Adrenal gland (tissue), 9 donors: ENCODE measurements at regions not wholly inside any gene's neighbourhood (a gene's known extent, or its start where the extent isn't known, plus 50 kb on each side); places are given as distances from the start of the nearest gene placed in this dataset.
"Not testable (repeated sequence)": the region's sequence is repeated elsewhere in the genome, so short reads cannot be mapped to it uniquely, and the experiment has no call there.

ENCODE experiments used
- DNase-seq, 7 donors: peaks; one replicate each; pipeline ENCODE4 v3.0.0-alpha.2; 2019 to 2020
- H3K27ac ChIP-seq, 5 donors: fragments of 200-600 bp; sonication (generic) in 4 of 5; 1 replicate in 3 of 5; 2 replicates in 2 of 5; pipeline versions ENCODE4 v1.5.1 to v1.8.0; 2016 to 2020; ENCODE audit warnings: mild to moderate bottlenecking in 1 of 5
- H3K27me3 ChIP-seq: fragments of 200-600 bp; 2 replicates; pipeline ENCODE4 v1.8.0; 2021
- H3K36me3 ChIP-seq, 2 donors: fragments of 200-600 bp; replicated peaks in 1 of 2; 1 replicate in 1 of 2; 2 replicates in 1 of 2; pipeline versions ENCODE4 v1.5.1 to v1.8.0; 2018 to 2022
- H3K4me1 ChIP-seq, 2 donors: fragments of 200-600 bp; replicated peaks in 1 of 2; 1 replicate in 1 of 2; 2 replicates in 1 of 2; pipeline versions ENCODE4 v1.5.1 to v1.8.0; 2018 to 2021
- H3K4me3 ChIP-seq, 4 donors: fragments of 200-600 bp; sonication (generic) in 3 of 4; one replicate each; pipeline ENCODE4 v1.5.1; 2016 to 2018
- H3K9me3 ChIP-seq, 3 donors: fragments of 200-600 bp; sonication (generic) in 1 of 3; replicated peaks in 1 of 3; 1 replicate in 2 of 3; 2 replicates in 1 of 3; pipeline versions ENCODE4 v1.5.1 to v1.8.0; 2016 to 2021
- CTCF ChIP-seq, 6 experiments: fragments of 450-650 bp in 4 of 6; fragments of 200-600 bp in 2 of 6; sonication (generic) in 1 of 6; IDR thresholded peaks; 1 replicate in 5 of 6; 2 replicates in 1 of 6; pipeline versions ENCODE4 v1.5.1 to v1.8.0; 2016 to 2021; ENCODE audit warnings: antibody characterized with exemption in 6 of 6, mild to moderate bottlenecking in 2 of 6, moderate library complexity in 1 of 6
- POLR2A ChIP-seq, 2 donors: fragments of 450-650 bp; IDR thresholded peaks; one replicate each; pipeline ENCODE4 v1.6.1; 2017; ENCODE audit warnings: antibody characterized with exemption in 2 of 2, mild to moderate bottlenecking in 2 of 2, moderate library complexity in 1 of 2
- WGBS, 4 donors: extraction: QIAGEN DNeasy Blood & Tissue Kit in 2 of 4; methylation state at CpG; one replicate each; pipeline versions ENCODE4 v1.1.5 to v1.1.7; 2013 to 2017; 5-methylcytosine and 5-hydroxymethylcytosine counted together
- intact Hi-C, 2 donors: fragments of 100-400 bp; cut with DNase I; formaldehyde crosslinking; loops; one replicate each; pipeline versions ENCODE4 v1.14.1 to v1.15.0; 2022 to 2023
- donor health status: healthy with polysubstance abuse.
- donor health status: Bipolar disorder and iron deficiency.
- donor health status: DM: yes; HTN: yes; CAD: no.
- donor health status: DM: no; HTN: no; CAD: no.
- donor health status: DM: no; HTN: no; CAD: no.

GRCh38 chr14:94826774-94827173 lies 56.9 kb upstream of the GSC start:
- intact Hi-C loops, result no loop called here
- 76 to 87% (median 85%) methylated on average over 4 of the region's 4 CpGs for WGBS, 4 donors
- no peaks in the 10 kb centered on the region for H3K9me3 ChIP-seq
- H3K27ac ChIP-seq, result no peak overlapping the region
- H3K27me3 ChIP-seq, result no peaks in the 10 kb centered on the region
- no peak overlapping the region for H3K4me3 ChIP-seq
- DNase-seq, result no peak
- no peaks in the 10 kb centered on the region for H3K4me1 ChIP-seq
- H3K36me3 ChIP-seq, result no peaks in the 10 kb centered on the region
- no peak for TF ChIP-seq POLR2A (IDR thresholded peaks at IDR 0.05)
- TF ChIP-seq CTCF (IDR thresholded peaks at IDR 0.05), result no peak

GRCh38 chr14:94823556-94824341 lies 53.8 kb upstream of the GSC start:
- H3K27ac ChIP-seq, result no peak overlapping the region
- 67 to 73% (median 68%) methylated on average over 8 of the region's 8 CpGs for WGBS, 4 donors
- no peaks in the 10 kb centered on the region for H3K27me3 ChIP-seq
- no peaks in the 10 kb centered on the region for H3K4me1 ChIP-seq
- no peak overlapping the region for H3K4me3 ChIP-seq
- TF ChIP-seq POLR2A (IDR thresholded peaks at IDR 0.05), result no peak
- no peak for TF ChIP-seq CTCF (IDR thresholded peaks at IDR 0.05)
- intact Hi-C loops, result no loop called here
- no peaks in the 10 kb centered on the region for H3K36me3 ChIP-seq
- DNase-seq, result no peak
- H3K9me3 ChIP-seq, result no peaks in the 10 kb centered on the region

- TF ChIP-seq POLR2A (IDR thresholded peaks at IDR 0.05), result no peak
- no peak for TF ChIP-seq CTCF (IDR thresholded peaks at IDR 0.05)
- H3K27ac ChIP-seq, result no peak overlapping the region
- intact Hi-C loops, result no loop called here
- no peaks in the 10 kb centered on the region for H3K9me3 ChIP-seq
- no peak overlapping the region for H3K4me3 ChIP-seq
- 78 to 90% (median 88%) methylated on average over 3 to 4 of the region's 4 CpGs for WGBS, 4 donors
- no peaks in the 10 kb centered on the region for H3K4me1 ChIP-seq
- no peaks in the 10 kb centered on the region for H3K27me3 ChIP-seq
- no peaks in the 10 kb centered on the region for H3K36me3 ChIP-seq
- no peak for DNase-seq
Observed at GRCh38 chr14:94821705-94822104, 51.8 kb upstream of the GSC start.

GRCh38 chr14:94820932-94821331 lies 51.0 kb upstream of the GSC start:
- intact Hi-C loops, H3K4me3 ChIP-seq, DNase-seq, H3K9me3 ChIP-seq, H3K27me3 ChIP-seq, H3K36me3 ChIP-seq, H3K4me1 ChIP-seq, H3K27ac ChIP-seq: not testable (repeated sequence)
- WGBS, 4 donors, result 74 to 89% (median 78%) methylated on average over 1 of the region's 1 CpG
